GM23248 (cell line): ENCODE measurements at regions not wholly inside any gene's neighbourhood (a gene's known extent, or its start where the extent isn't known, plus 50 kb on each side); places are given as distances from the start of the nearest gene placed in this dataset.

Experiments used
- EZH2 ChIP-seq: fragments of 200-600 bp; sonication (generic); IDR thresholded peaks from 2 replicates; pipeline ENCODE4 v1.6.1; 2018; ENCODE audit warnings: antibody characterized with exemption, mild to moderate bottlenecking; ENCODE audit not compliant: insufficient read depth, poor library complexity, severe bottlenecking
- EZH2phosphoT487 ChIP-seq: fragments of 200-600 bp; sonication (generic); IDR thresholded peaks from 2 replicates; pipeline ENCODE4 v1.6.1; 2018; ENCODE audit warnings: antibody characterized with exemption, moderate library complexity, mild to moderate bottlenecking, low read depth; ENCODE audit not compliant: insufficient read depth

GRCh38 chr10:52474265-52474664, 160.2 kb downstream of the DKK1 start:
- TF ChIP-seq EZH2 (no peak), EZH2phosphoT487 (no peak)
